HCT116 (cell line): ENCODE measurements at regions not wholly inside any gene's neighbourhood (a gene's known extent, or its start where the extent isn't known, plus 50 kb on each side); places are given as distances from the start of the nearest gene placed in this dataset.

Experiments used
- ATAC-seq: fragments of 200-7000 bp; cut with Tn5 transposase; 2 replicates; pipeline ENCODE4 v1.9.1; 2020; ENCODE audit warnings: mild to moderate bottlenecking, moderate library complexity
- BruUV-seq: library from RNA; stranded (reverse); fragments of 400-500 nt; replicated peaks from 2 replicates; lab custom pipeline; 2021; lab: Mats Ljungman, UMichigan
- CTCF ChIA-PET: fragments of 300-600 bp; sonication (Branson Sonifier 250); formaldehyde crosslinking; loops from one replicate; lab custom pipeline; 2021; ENCODE audit warnings: antibody characterized with exemption; lab: Charles Lee
- POLR2A ChIA-PET: fragments of 300-600, 350-600 bp; sonication (Branson Sonifier 250); formaldehyde crosslinking; loops from one replicate; lab custom pipeline; 2021; ENCODE audit warnings: antibody characterized with exemption; lab: Charles Lee
- RAD21 ChIA-PET, 2 experiments: fragments of 300-600 bp; sonication (Branson Sonifier 250); formaldehyde crosslinking; loops; one replicate each; lab custom pipeline; 2023; ENCODE audit warnings: low total read pairs in 2 of 2; ENCODE audit not compliant: uncharacterized antibody in 2 of 2, unreplicated experiment in 2 of 2, low non-redundant PET in 1 of 2; lab: Charles Lee
- DNase-seq: peaks from one replicate; pipeline ENCODE4 v3.0.0-alpha.2; 2010; ENCODE audit warnings: low read depth, low spot score
- H2AFZ ChIP-seq: fragments of 200-600 bp; shearing (Covaris generic), sonication (generic); 2 replicates; pipeline ENCODE4 v1.6.1; 2017; ENCODE audit warnings: low read depth, mixed run types, mixed read lengths, antibody characterized with exemption, low read length; ENCODE audit not compliant: poor library complexity, severe bottlenecking
- H3K27ac ChIP-seq: 2 replicates; pipeline ENCODE4 v1.5.1; 2012; ENCODE audit warnings: low read depth, low read length
- H3K27me3 ChIP-seq: fragments of 200-600 bp; sonication (generic); 2 replicates; pipeline ENCODE4 v1.6.1; 2016; ENCODE audit warnings: mixed run types, low read length, mixed read lengths; ENCODE audit not compliant: insufficient read depth
- H3K36me3 ChIP-seq, 2 experiments: fragments of 200-500 bp in 1 of 2; fragments of 200-600 bp in 1 of 2; sonication (Bioruptor generic) in 1 of 2; sonication (generic) in 1 of 2; 2 replicates each; pipeline versions ENCODE4 v1.5.1 to v1.6.1; 2014 to 2016; ENCODE audit warnings: low read length in 2 of 2, inconsistent platforms in 1 of 2, mixed read lengths in 1 of 2, mixed run types in 1 of 2; ENCODE audit not compliant: insufficient read depth in 2 of 2, control insufficient read depth in 1 of 2
- H3K4me1 ChIP-seq, 2 experiments: fragments of 200-600 bp in 1 of 2; sonication (generic) in 1 of 2; 2 replicates each; pipeline versions ENCODE4 v1.5.1 to v1.6.1; 2012 to 2017; ENCODE audit warnings: low read length in 2 of 2, inconsistent platforms in 1 of 2, mild to moderate bottlenecking in 1 of 2, mixed read lengths in 1 of 2, mixed run types in 1 of 2, moderate library complexity in 1 of 2; ENCODE audit not compliant: insufficient read depth in 2 of 2, control insufficient read depth in 1 of 2
- H3K4me2 ChIP-seq: fragments of 200-600 bp; sonication (generic); 2 replicates; pipeline ENCODE4 v1.6.1; 2017; ENCODE audit warnings: mixed run types, low read length, mixed read lengths
- H3K4me3 ChIP-seq, 2 experiments: fragments of 200-600 bp in 1 of 2; sonication (generic) in 1 of 2; replicated peaks in 1 of 2; 2 replicates each; pipeline ENCODE4 v1.5.1; 2011 to 2016; ENCODE audit warnings: low read length in 2 of 2, control low read depth in 1 of 2, low read depth in 1 of 2, mild to moderate bottlenecking in 1 of 2, mixed read lengths in 1 of 2, mixed run types in 1 of 2
- H3K79me2 ChIP-seq: fragments of 200-600 bp; sonication (generic); 2 replicates; pipeline ENCODE4 v1.6.1; 2017; ENCODE audit warnings: mild to moderate bottlenecking, mixed run types, low read length, moderate library complexity, mixed read lengths; ENCODE audit not compliant: insufficient read depth
- H3K9ac ChIP-seq: fragments of 200-600 bp; sonication (generic); 2 replicates; pipeline ENCODE4 v1.6.1; 2016; ENCODE audit warnings: low read length, mixed read lengths
- H3K9me2 ChIP-seq: fragments of 200-600 bp; sonication (generic), shearing (Covaris generic); 2 replicates; pipeline ENCODE4 v1.6.1; 2017; ENCODE audit warnings: mixed run types, mild to moderate bottlenecking, moderate library complexity; ENCODE audit not compliant: insufficient read depth
- H3K9me3 ChIP-seq, 2 experiments: fragments of 200-500 bp in 1 of 2; fragments of 200-600 bp in 1 of 2; sonication (Bioruptor generic) in 1 of 2; sonication (generic) in 1 of 2; 2 replicates each; pipeline ENCODE4 v1.6.1; 2014 to 2017; ENCODE audit warnings: low read length in 2 of 2, mixed read lengths in 2 of 2, inconsistent platforms in 1 of 2, low read depth in 1 of 2, mild to moderate bottlenecking in 1 of 2, mixed run types in 1 of 2, moderate library complexity in 1 of 2; ENCODE audit not compliant: control insufficient read depth in 1 of 2, insufficient read depth in 1 of 2
- H4K20me1 ChIP-seq: fragments of 200-600 bp; sonication (generic), shearing (Covaris generic); 2 replicates; pipeline ENCODE4 v1.6.1; 2017; ENCODE audit warnings: mixed run types, mild to moderate bottlenecking, moderate library complexity; ENCODE audit not compliant: insufficient read depth
- CBX3 ChIP-seq: IDR thresholded peaks from 2 replicates; pipeline ENCODE4 v1.6.1; 2012; ENCODE audit warnings: low read depth
- ELF1 ChIP-seq: IDR thresholded peaks from 2 replicates; pipeline ENCODE4 v1.6.1; 2012; ENCODE audit warnings: low read depth, borderline replicate concordance
- EZH2phosphoT487 ChIP-seq: fragments of 200-600 bp; IDR thresholded peaks from 2 replicates; pipeline ENCODE4 v1.6.1; 2018; ENCODE audit warnings: antibody characterized with exemption, borderline replicate concordance
- JUND ChIP-seq: IDR thresholded peaks from 2 replicates; pipeline ENCODE4 v1.6.1; 2012
- MAX ChIP-seq: IDR thresholded peaks from 2 replicates; pipeline ENCODE4 v1.6.1; 2012
- POLR2A ChIP-seq: IDR thresholded peaks from 2 replicates; pipeline ENCODE4 v1.7.0; 2011; ENCODE audit warnings: borderline replicate concordance; ENCODE audit not compliant: insufficient read depth, insufficient read length; ENCODE audit errors: extremely low read depth
- REST ChIP-seq: IDR thresholded peaks from 2 replicates; pipeline ENCODE4 v1.6.1; 2012; ENCODE audit warnings: low read depth
- SP1 ChIP-seq: IDR thresholded peaks from 2 replicates; pipeline ENCODE4 v1.6.1; 2012; ENCODE audit warnings: low read depth
- ZBTB33 ChIP-seq: IDR thresholded peaks from 2 replicates; pipeline ENCODE4 v1.6.1; 2011; ENCODE audit warnings: mild to moderate bottlenecking, low read length, moderate library complexity; ENCODE audit not compliant: insufficient replicate concordance; ENCODE audit errors: extremely low read depth
- ZNF274 ChIP-seq: fragments of 200-500 bp; sonication (Bioruptor generic); IDR thresholded peaks from 2 replicates; pipeline ENCODE4 v1.6.1; 2014; ENCODE audit warnings: mild to moderate bottlenecking, low read depth, low read length, inconsistent platforms
- intact Hi-C: fragments of 100-400 bp; cut with micrococcal nuclease; formaldehyde crosslinking; loops from 2 replicates; pipeline ENCODE4 v1.10.0; 2022

GRCh38 chr15:69807721-69808120 lies 290.0 kb downstream of the TLE3 start:
- no peak overlapping the region for H2AFZ ChIP-seq
- POLR2A ChIA-PET = no interaction called here
- peak; percentile 76 for ATAC-seq
- peak overlapping the region; percentile 47 for H3K4me2 ChIP-seq
- no peaks in the 10 kb centered on the region for H3K36me3 ChIP-seq
- intact Hi-C loops = no loop called here
- TF ChIP-seq JUND (peak; percentile 29; the same call in 1 of the 2 replicates), REST (no peak), ZNF274 (no peak)
- DNase-seq = peak; percentile 8
- peaks cover 8 to 11% of the 10 kb centered on the region in 2 experiments for H3K4me1 ChIP-seq
- H3K27ac ChIP-seq = no peak overlapping the region
- H3K9ac ChIP-seq = no peak overlapping the region
- H3K4me3 ChIP-seq = no peak overlapping the region
- H4K20me1 ChIP-seq = no peaks in the 10 kb centered on the region
- no peaks in the 10 kb centered on the region; the same call in 1 of the 2 replicates for H3K27me3 ChIP-seq
- RAD21 ChIA-PET = no interaction called here
- CTCF ChIA-PET = no interaction called here
- no TSS peak for BruUV-seq
- no peaks in the 10 kb centered on the region for H3K9me2 ChIP-seq
- no peaks in the 10 kb centered on the region for H3K9me3 ChIP-seq
- H3K79me2 ChIP-seq = no peaks in the 10 kb centered on the region

GRCh38 chr15:69808756-69809155 lies 289.0 kb downstream of the TLE3 start:
- intact Hi-C loops = no loop called here
- no TSS peak for BruUV-seq
- no peaks in the 10 kb centered on the region for H3K79me2 ChIP-seq

More at GRCh38 chr15:69808756-69809155, 289.0 kb downstream of the TLE3 start:
- Histone ChIP-seq H3K27ac (no peak overlapping the region), H3K4me2 (no peak overlapping the region), H3K4me3 (no peak overlapping the region), H4K20me1 (no peaks in the 10 kb centered on the region), H3K9me2 (no peaks in the 10 kb centered on the region), H3K9ac (no peak overlapping the region), H3K4me1 (peaks cover 16 to 20% of the 10 kb centered on the region in 2 experiments), H3K27me3 (no peaks in the 10 kb centered on the region; the same call in 1 of the 2 replicates), H3K36me3 (no peaks in the 10 kb centered on the region), H3K9me3 (no peaks in the 10 kb centered on the region), H2AFZ (no peak overlapping the region)
- DNase-seq (no peak), ATAC-seq (no peak)
- RAD21 ChIA-PET = no interaction called here
- POLR2A ChIA-PET = no interaction called here
- TF ChIP-seq POLR2A (no peak), CBX3 (no peak), ELF1 (no peak), ZNF274 (no peak), MAX (no peak), EZH2phosphoT487 (no peak), ZBTB33 (no peak), SP1 (no peak)
- CTCF ChIA-PET = no interaction called here
